ENCODE measurements at regions not wholly inside any gene's neighbourhood (a gene's known extent, or its start where the extent isn't known, plus 50 kb on each side); places are given as distances from the start of the nearest gene placed in this dataset.

- TF ChIP-seq, protein P1, sequence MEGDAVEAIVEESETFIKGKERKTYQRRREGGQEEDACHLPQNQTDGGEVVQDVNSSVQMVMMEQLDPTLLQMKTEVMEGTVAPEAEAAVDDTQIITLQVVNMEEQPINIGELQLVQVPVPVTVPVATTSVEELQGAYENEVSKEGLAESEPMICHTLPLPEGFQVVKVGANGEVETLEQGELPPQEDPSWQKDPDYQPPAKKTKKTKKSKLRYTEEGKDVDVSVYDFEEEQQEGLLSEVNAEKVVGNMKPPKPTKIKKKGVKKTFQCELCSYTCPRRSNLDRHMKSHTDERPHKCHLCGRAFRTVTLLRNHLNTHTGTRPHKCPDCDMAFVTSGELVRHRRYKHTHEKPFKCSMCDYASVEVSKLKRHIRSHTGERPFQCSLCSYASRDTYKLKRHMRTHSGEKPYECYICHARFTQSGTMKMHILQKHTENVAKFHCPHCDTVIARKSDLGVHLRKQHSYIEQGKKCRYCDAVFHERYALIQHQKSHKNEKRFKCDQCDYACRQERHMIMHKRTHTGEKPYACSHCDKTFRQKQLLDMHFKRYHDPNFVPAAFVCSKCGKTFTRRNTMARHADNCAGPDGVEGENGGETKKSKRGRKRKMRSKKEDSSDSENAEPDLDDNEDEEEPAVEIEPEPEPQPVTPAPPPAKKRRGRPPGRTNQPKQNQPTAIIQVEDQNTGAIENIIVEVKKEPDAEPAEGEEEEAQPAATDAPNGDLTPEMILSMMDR (IDR thresholded peaks at IDR 0.05; ENCODE audit: insufficient read depth, low read length, poor library complexity, severe bottlenecking) = no peak
- no peak for TF ChIP-seq EZH2phosphoT487 (conservative IDR thresholded peaks at IDR 0.05; ENCODE audit: low read length)
Measured at GRCh38 chr6:12594530-12594893, 122.1 kb upstream of the PHACTR1 start.
